Chondrocyte (in vitro differentiated cells): ENCODE measurements at regions not wholly inside any gene's neighbourhood (a gene's known extent, or its start where the extent isn't known, plus 50 kb on each side); places are given as distances from the start of the nearest gene placed in this dataset.
"Not testable (repeated sequence)": the region's sequence is repeated elsewhere in the genome, so short reads cannot be mapped to it uniquely, and the experiment has no call there.

Experiments used
- DNase-seq: peaks from one replicate; pipeline ENCODE4 v3.0.0; 2021; ENCODE audit warnings: mixed read lengths, low spot score
- H3K27ac Mint-ChIP-seq: one replicate; pipeline ENCODE4 v1.8.0; 2021; ENCODE audit warnings: mild to moderate bottlenecking, moderate library complexity, mixed read lengths; ENCODE audit not compliant: unreplicated experiment
- H3K27me3 Mint-ChIP-seq: 2 replicates; pipeline ENCODE4 v1.8.0; 2021; ENCODE audit warnings: low read depth, mixed read lengths
- H3K36me3 Mint-ChIP-seq: 2 replicates; pipeline ENCODE4 v1.8.0; 2021; ENCODE audit warnings: low read depth, mixed read lengths
- H3K4me1 Mint-ChIP-seq: 2 replicates; pipeline ENCODE4 v1.8.0; 2021; ENCODE audit warnings: low read depth, mild to moderate bottlenecking, mixed read lengths
- H3K4me3 Mint-ChIP-seq: one replicate; pipeline ENCODE4 v1.8.0; 2021; ENCODE audit warnings: mild to moderate bottlenecking, moderate library complexity, mixed read lengths; ENCODE audit not compliant: unreplicated experiment
- H3K9me3 Mint-ChIP-seq: 2 replicates; pipeline ENCODE4 v1.8.0; 2021; ENCODE audit warnings: low read depth, mixed read lengths
- CTCF ChIP-seq: fragments of 200-600 bp; sonication (generic); IDR thresholded peaks from 2 replicates; pipeline ENCODE4 v1.5.0; 2021; ENCODE audit warnings: antibody characterized with exemption, mild to moderate bottlenecking, moderate library complexity

GRCh38 chr3:170653801-170654200, 67.9 kb upstream of the SLC7A14 start:
- no peaks in the 10 kb centered on the region for H3K36me3 Mint-ChIP-seq
- no peak overlapping the region for H3K27ac Mint-ChIP-seq
- no peaks in the 10 kb centered on the region for H3K4me1 Mint-ChIP-seq
- peaks cover 3% of the 10 kb centered on the region for H3K27me3 Mint-ChIP-seq
- H3K4me3 Mint-ChIP-seq: no peak overlapping the region
- DNase-seq: no peak
- no peak for TF ChIP-seq CTCF
- no peaks in the 10 kb centered on the region for H3K9me3 Mint-ChIP-seq

DNA sequence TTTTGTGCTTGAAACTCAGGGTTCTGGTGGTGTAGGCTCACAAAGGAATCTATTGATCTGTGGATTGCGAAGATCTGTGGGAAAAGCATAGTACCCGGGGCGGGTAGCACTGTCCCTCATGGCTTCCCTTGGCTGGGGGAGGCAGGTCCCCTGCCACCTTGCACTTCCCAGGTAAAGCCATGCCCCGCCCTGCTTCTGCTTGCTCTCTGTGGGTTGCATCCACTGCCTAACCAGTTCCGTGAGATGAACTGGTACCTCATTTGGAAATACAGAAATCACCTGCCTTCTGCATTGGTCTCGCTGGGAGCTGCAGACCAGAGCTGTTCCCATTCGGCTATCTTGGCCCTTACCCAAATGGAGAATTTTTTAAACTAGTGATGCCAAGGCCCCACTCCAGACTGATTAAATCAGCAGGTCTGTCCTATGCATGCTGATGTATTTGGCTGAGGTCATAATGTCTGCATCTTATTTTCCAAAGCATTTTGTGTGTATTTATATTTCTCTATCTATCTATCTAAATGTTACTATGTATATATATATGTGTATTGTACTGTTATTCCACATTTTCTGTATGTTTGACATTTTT, 65.5 kb upstream of the SLC7A14 start:
- Mint-ChIP-seq H3K4me3 (no peak overlapping the region), H3K9me3 (peaks cover 3% of the 10 kb centered on the region), H3K36me3 (no peaks in the 10 kb centered on the region), H3K27me3 (peaks cover 3% of the 10 kb centered on the region), H3K4me1 (no peaks in the 10 kb centered on the region), H3K27ac (no peak overlapping the region)
- no peak for DNase-seq
- no peak for TF ChIP-seq CTCF

GRCh38 chr3:170650557-170650956, 64.7 kb upstream of the SLC7A14 start:
- not testable (repeated sequence) for H3K27me3 Mint-ChIP-seq, H3K4me3 Mint-ChIP-seq, H3K36me3 Mint-ChIP-seq, H3K9me3 Mint-ChIP-seq, H3K4me1 Mint-ChIP-seq, H3K27ac Mint-ChIP-seq, DNase-seq

DNA sequence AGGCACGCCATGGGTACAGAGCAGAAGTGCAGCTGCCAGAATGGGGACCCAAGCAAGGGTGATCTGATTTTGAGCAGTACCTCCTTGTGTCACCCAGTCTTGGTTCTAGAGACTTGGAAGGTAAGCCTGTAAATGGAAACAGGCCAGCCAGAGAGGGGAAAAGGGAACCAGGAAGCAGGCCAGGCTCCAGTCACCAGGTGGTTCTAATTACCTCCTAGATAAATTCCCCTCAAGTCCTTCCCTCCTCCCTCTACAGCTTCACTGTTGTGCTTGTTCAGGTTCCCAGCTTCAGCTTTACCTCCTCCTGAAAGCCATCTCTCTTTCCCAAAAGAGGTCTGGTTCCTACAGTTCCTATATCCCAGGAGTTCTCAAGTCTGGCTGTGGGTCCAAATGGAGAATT, 58.8 kb upstream of the SLC7A14 start:
- Mint-ChIP-seq H3K36me3 (no peaks in the 10 kb centered on the region), H3K27ac (no peak overlapping the region), H3K27me3 (no peaks in the 10 kb centered on the region), H3K4me3 (no peak overlapping the region), H3K9me3 (peaks cover 3% of the 10 kb centered on the region), H3K4me1 (no peaks in the 10 kb centered on the region)
- DNase-seq: no peak
- no peak for TF ChIP-seq CTCF

- no peak for TF ChIP-seq CTCF
- Mint-ChIP-seq H3K4me1 (no peaks in the 10 kb centered on the region), H3K4me3 (no peak overlapping the region), H3K36me3 (no peaks in the 10 kb centered on the region), H3K27me3 (no peaks in the 10 kb centered on the region), H3K27ac (no peak overlapping the region), H3K9me3 (peaks cover 3% of the 10 kb centered on the region)
- no peak for DNase-seq
These were observed 58.0 kb upstream of the SLC7A14 start for GRCh38 chr3:170643831-170644230.

- Mint-ChIP-seq H3K4me3 (no peak overlapping the region), H3K36me3 (no peaks in the 10 kb centered on the region), H3K27me3 (no peaks in the 10 kb centered on the region), H3K9me3 (peaks cover 3% of the 10 kb centered on the region), H3K4me1 (no peaks in the 10 kb centered on the region), H3K27ac (no peak overlapping the region)
- no peak for TF ChIP-seq CTCF
- DNase-seq: no peak
These were observed 57.2 kb upstream of the SLC7A14 start for GRCh38 chr3:170642882-170643601.
